ENCODE measurements at regions not wholly inside any gene's neighbourhood (a gene's known extent, or its start where the extent isn't known, plus 50 kb on each side); places are given as distances from the start of the nearest gene placed in this dataset.

DNA sequence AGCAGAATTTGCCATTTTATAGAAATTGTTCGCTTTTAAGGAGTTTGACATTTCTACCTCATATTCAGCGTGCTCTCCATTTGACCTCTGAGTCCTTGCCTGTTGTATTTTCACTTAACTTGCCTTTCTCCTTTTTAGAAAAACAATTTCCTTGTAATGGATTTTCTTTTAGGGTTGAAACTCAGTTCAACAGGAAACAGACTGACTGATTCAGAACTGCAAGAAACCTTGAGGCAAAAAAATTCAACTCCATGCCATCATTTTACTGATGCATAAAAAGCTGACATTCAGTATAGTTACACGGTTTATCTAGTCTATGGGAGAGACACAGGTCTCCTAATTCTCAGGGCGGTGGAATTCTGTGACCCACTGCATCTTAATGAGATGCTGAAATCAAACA lies 59.8 kb downstream of the MRPS30 start:
- DNase-seq (ENCODE audit: low spot score): no peak

DNA sequence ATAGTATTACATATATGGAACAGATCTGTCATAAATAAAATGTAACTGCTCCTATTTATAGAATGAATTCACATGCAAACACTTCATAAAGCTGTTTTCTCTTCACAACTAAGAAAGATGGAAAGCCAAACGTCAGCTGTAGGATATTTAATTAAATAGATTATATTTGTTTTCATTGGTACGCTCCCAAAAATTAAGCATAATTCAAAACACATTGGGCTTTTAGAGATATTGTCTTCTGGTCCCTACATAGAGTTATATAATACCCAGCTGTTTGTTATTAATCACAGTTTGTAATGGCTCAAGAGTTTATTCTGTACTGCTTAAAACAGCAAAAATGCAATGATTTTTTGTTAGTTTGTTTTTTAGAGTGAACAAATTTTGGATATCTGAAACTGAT lies 61.2 kb downstream of the MRPS30 start:
- no peak for DNase-seq (ENCODE audit: low spot score)

DNA sequence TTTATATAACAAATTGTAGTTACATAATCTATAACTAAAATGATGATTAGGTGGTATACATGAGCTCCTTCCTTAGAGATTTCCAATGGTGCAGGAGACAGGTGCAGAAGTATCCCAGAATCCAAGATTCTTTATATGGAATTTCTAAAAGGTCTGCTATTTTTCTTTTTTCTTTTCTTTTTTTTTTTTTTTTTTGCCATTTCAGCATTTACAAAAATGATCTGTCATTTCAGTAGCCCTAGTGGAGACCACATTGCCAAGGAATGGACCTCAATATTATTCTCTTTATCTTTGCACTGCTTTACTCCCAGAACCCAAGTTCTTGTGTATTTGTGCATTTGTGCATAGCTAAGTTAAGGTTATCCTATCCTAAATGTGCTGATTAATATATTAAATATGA lies 61.7 kb downstream of the MRPS30 start:
- no peak for DNase-seq (ENCODE audit: low spot score)

DNA sequence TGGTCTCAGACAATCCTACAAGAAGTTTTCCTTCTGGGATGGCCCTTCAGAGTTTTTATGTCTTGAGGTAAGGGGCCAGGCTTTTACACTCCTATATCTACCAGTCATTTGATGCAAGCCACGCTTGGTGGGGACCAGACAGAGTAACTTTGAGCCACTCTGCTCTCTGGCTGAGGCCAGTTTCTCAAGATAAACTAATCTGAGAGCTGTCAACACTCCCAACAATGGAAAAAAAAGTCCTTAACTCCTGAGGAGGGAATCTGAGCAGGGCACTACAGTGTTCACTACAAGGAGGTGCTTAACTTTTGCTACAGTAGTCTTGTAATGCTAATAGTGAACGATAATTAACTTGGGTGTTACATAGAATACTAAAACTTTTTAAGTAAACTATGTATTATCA lies 62.7 kb downstream of the MRPS30 start:
- no peak for DNase-seq (ENCODE audit: low spot score)

DNA sequence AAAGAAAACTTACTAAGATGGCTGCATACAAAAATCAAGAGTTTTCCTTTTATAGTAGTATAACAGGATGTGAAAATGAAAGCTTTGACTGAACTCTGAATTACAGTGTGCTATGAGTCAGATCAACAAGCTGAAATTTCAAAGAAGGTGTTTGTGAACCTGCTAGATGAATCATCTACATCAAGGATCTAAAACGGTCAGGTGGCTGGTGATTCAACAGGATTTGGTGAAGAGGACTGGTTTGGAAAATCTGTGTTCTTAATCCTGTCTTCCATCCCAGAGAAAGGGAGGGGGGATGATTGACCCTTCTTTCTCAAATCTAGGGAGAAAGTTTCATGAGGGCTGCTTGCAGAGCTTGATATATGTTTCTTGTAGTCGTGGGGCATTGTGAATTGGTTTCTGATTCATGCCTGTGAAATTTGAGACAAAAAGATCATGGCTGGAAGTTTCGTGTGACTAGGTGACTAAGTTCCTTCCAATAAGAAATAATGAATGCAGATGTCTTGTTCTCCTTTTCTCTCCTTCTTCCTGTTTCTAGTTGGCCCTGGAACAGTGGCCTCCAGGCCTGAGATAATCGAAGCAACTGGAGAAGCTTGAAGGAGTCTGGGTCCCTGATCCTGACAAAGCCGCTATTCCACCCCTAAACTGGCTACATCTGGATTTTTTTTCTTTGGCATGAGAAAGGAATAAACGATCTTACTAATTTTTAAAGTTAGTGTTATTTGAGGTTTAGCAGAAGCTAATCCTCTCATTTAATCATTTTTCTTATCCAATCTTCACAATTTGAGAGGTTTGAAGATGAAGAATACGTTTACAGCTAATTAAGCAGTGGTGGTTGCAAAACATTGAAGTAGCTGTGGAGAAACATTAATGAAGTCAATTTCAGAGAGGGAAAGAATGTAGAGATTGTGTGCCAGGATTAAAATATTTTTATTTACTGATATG lies 67.2 kb downstream of the MRPS30 start:
- no peak for DNase-seq (ENCODE audit: low spot score)

DNA sequence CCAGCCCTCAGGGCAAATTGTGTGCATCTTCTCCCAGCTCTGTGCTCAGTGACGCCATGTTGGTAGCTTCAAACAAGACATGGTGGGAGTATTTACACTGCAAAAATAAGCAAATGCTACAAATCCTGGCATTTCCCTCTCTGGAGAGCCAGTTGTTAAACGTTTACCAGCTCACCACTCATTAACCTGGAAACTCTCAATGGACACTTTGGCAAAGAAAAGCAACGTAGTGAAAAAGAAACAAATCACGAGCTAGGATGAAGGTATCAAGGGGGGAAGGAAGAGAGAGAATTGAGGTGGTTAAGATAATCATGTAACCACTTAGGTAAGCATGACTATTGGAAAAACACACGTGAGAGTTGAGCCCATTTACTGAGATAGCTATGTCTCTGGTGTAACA lies 72.5 kb downstream of the MRPS30 start:
- DNase-seq (ENCODE audit: low spot score): no peak

DNA sequence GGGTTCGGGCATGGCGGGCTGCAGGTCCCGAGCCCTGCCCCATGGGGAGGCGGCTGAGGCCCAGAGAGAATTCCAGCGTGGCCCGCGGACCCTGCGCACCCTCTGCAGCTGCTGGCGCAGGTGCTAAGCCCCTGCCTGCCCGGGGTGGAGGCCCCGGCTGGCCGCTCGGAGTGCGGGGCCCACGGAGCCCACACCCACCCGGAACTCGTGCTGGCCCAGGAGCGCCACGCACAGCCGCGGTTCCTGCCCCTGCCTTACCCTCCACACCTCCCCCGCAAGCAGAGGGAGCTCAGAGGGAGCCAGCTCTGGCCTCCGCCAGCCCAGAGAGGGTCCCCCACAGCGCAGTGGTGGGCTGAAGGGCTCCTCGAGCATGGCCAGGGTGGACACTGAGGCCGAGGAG lies 75.3 kb downstream of the MRPS30 start:
- DNase-seq (ENCODE audit: low spot score): no peak

DNA sequence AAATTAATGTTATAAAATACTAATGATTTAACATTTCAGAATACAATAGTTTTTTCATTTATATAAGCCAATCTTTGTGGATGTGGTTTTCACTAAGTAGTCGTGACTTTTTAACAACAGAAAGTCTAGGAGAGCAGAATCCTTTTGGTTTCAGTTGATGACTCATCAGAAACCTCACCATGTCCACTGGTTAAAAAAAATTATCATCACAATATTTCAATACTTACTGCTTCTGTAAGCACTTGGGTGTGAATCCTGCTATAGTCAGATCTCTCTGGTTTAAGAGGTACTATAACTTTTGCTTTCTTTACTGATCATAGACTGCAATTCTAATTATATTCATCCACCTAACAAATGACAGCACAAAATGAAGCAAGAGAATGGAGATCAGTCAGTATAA lies 77.2 kb downstream of the MRPS30 start:
- DNase-seq (ENCODE audit: low spot score): no peak

DNA sequence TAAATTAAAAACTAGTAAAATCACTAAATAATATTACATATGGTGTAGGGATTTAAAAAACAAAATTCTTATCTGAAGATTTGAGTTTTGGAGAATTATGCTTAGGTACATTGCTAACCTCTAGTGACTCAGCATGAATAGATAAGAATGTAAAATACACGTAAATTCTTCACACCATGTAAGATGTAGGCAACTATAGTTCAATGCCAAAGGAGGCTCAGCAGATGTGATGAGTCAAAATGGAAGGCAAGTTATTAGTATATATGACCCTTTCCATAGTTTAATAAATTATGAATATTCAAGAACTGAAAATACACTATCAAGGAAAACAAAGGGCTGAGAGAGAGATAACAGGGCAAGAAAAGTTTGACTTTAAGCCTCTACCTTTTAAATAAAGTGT lies 79.0 kb downstream of the MRPS30 start:
- DNase-seq (ENCODE audit: low spot score): no peak

DNA sequence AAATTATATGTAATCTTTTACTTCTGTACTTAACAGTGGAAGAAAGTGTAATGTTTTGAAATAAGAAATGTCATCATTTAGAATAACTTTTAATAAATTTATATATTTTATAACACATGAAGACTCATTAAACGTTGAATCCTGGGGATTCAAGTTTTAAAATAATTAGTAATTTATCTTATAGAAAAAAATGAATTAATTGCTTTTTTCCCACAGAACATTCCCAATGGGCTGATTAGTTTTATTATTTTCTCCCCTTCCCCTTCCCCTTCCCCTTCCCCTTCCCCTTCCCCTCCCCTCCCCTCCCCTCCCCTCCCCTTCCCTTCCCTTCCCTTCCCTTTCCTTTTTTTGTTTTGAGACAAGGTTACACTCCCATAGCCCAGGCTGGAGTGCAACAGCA lies 79.7 kb downstream of the MRPS30 start:
- DNase-seq (ENCODE audit: low spot score): no peak

DNA sequence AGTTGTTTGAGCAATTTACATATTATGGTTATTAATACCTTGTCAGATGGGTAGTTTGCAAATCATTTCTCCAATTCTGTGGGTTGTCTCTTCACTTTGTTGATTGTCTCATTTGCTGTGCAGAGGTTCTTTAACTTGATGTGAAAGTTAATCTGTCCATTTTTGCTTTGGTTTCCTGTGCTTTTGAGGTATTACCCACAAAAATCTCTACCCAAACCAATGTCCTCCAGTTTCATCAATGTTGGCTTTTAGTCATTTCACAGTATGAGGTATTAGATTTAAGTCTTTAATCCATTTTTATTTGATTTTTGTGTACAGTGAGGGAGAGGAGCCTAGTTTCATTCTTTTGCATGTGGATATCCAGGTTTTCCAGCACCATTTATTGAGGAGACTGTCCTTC lies 82.4 kb downstream of the MRPS30 start:
- DNase-seq (ENCODE audit: low spot score): no peak

DNA sequence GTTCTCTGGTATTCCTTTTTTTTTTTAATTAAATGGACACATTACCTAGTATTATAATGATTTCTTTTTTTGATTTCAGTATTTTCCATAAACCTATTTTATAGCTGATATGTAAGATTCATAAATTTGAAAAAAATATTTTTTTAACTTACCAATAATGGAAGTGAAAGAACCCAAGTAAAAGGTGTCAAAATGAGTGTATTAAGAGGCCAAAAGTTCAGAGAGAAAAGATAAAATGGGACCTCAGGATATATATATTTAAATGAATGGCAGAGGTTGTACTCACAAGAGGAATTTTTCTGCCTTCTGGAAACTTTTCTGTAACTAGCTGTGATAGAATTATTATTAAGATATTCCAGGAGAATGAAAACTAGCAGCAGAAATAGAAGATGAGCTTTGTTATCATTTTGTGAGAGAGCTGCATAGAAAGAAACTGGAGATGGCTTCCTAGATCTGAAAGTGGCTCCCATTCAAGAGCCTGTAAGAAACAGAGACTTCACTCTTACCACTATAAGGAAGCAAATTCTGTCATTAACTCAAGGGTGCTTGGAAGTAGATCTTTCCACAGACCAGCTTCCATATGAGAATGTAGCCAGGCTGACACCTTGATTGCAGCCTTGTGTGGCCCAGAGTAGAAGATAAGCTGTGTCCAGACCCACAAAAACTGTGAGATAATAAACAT lies 91.7 kb downstream of the MRPS30 start:
- DNase-seq (ENCODE audit: low spot score): no peak

DNA sequence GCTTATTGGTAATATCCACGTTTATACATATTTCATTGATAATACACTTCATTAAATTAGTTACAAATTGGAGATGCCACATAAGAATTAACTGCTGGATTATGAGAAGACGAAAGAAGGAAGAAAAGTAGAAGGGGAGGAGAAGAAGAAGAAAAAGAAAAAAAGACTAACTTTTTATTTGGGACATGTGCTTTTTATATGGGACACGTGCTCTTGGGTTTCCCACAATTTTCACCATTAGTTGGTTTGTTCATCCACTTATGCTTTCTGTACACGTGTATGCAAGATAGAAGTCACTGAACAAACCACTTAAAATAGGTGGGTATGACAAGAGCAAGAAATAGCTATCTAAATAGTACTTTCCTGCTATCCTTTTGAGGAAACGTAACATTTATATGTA lies 98.6 kb downstream of the MRPS30 start:
- no peak for DNase-seq (ENCODE audit: low spot score)

DNA sequence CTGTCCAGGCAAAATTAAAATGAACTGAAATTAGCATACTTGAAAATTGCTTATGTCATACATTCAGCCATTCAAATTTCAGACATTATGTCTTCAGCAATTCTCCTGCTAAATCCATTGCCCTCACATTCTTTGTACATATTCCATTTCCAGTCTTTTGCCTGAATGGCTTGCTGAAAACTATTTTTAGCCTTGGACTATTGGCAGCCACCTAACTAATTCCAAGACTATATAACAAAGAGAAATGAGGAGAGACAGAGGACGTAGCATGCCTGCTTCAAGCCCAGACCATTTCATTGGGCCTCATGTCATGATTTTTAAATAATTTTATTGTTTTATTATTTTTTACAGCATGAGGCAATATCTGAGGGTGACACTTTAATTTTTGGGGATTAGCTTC lies 100.3 kb downstream of the MRPS30 start:
- DNase-seq (ENCODE audit: low spot score): no peak

DNA sequence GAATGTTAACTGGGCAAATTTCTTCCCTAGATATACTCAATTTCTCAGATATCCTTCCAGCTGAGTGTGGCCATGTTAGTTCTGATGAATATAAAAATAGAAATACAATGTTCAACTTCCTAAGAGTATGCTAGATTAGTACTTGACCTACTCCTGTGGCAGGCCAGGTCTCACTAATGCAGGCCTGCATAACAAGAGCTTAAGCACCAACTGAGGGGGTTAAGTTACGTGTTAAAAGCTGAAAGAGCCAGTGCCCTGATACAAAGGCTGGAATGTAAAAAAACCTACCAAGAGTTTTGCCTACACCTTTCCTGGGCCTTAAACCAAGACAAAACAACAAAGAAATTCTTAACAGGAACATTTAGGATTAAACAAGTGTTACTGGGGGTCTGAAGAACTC lies 102.8 kb downstream of the MRPS30 start:
- no peak for DNase-seq (ENCODE audit: low spot score)

DNA sequence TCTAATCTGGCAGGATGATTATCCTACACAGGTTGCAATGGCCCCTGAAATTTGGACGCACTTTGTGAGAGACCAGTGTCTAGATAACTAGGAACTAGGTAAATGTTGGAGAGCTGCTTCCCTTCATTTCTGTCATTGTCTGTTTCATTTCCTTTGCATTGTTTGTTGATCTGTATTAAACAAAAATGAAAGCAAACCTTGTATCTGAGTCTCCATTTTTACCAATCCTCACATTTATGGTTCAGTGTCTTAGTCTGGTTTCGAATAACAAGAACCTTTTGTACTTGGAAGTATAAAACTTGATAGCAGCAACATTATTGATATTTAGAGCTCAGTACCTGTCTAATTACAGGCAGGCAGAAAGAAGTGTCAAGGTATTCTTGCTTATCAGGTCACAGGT lies 105.5 kb downstream of the MRPS30 start:
- no peak for DNase-seq (ENCODE audit: low spot score)

DNA sequence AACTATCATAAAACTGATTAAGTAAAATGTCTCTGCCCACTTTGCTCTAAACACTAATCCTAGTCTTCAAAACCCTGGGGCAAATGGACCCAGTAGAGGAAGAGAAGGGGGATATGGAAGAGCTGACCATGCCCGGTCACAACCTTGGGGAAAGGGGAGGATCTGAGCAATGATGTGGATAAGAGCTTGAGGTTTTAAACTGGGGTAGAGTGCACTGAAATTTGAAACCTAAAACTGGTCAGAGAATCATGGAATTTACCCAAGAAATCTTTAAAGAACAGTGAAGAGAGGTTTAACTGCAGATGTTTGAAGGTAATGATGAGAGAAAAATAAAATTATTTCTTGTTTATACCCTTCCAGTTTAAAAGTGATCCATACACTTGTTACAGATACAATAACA lies 110.8 kb downstream of the MRPS30 start:
- DNase-seq (ENCODE audit: low spot score): no peak

DNA sequence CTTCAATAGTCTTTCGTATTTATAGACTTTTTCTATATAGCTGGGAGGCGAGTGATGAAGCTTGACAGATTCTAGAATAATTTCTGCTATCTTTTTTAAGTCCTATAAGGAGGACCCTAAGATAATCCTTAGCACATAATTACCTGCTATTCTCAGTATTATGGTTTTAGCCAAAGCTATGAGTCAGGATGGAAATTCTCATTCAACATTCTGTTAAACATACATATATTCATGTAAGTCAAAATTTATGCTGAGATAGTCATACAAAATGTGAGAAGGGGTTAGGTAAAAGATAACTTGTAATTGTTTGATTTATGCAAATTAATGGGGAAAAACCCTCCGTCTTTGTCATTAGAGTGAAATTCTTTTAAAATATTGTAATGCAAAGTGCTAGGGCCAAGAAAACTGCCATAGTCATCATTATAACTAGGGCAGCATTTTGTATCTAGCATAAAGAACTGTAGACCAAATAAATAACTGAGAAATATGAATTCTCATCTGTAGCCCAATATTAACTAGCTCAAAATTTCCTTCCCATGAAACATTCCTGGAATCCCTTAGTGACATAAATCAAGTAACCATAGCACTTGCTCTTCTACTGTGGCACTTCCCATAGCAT lies 118.5 kb downstream of the MRPS30 start:
- DNase-seq (ENCODE audit: low spot score): no peak

DNA sequence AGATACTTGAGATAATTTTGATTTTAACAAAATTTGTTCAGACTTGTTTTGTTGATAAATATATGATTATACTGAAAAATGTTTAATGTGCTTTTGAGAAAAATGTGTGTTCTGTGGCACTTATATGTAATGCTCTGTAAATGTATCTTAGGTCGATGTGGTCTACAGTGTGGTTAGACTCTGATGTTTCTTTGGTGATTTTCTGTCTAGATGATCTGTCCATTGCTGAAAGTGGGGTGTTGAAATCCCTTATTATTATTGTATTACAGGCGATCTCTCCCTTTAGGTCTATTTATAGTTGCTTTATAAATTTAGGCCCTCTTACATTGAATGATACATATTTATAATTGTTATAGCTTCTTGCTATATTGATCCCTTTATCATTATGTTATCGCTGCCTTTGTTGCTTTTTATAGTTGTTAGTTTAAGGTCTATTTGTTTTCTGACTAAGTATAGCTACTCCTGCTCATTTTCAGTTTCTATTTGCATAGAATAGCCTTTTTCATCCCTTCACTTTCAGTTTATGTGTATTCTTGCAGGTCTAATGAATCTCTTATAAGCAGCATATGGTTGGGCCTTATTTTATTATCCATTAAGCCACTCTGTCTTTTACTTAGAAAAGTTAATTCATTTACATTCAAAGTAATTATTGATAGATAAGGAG lies 124.3 kb downstream of the MRPS30 start:
- no peak for DNase-seq (ENCODE audit: low spot score)

DNA sequence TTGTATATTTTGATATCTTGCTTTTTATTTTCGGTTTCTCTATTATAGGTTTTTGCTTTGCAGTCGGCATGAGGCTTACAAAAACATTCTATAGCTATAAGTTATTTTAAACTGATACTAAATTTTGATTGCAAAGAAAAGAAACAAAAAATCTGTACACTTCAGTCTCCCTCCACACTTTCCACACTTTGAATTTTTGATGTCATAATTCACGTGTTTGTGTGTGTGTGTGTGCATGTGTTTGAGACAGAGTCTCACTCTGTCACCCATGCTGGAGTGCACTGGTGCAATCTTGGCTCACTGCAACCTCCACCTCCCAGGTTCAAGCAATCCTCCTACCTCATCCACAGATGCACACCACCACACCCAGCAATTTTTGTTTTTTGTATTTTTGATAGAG lies 124.9 kb downstream of the MRPS30 start:
- no peak for DNase-seq (ENCODE audit: low spot score)

DNA sequence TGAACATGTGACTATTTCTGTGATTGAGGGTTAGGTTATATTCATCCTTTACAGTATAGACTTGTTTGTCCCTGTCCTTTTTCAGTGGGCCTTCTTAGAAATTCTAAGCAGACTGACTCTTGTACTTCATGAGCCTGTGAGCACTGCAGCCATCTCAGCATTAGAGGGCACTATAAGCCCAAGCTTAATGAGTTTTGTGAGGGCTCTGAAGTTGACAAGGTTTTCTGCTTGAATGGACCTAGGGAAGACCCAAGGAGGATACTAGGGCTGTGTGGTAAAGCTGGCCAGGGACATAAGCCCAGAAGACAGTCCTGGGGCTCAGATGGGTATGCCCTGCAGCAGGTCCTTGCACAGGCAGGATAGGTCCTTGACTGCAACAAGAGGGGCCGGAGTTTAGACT lies 126.5 kb downstream of the MRPS30 start:
- no peak for DNase-seq (ENCODE audit: low spot score)

DNA sequence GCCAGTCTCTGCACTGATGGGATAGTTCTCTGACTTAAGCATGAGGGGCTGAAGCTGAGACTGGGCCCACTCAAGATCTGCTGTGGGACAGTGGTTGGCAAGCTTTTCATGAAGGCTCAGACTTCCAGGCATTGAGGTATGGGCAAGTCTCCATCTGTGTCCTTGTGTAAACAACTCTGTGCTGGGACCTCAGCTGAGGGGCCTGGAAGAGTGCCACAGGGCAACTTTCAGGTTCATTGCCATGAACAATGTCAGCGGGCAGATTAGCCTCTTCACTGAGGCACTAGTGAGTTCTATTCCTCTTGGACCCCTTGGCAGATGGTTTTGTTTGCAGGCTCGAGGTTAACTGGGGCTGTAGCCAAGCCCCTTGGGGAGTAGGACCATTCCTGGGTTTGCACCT lies 127.1 kb downstream of the MRPS30 start:
- peak; percentile 4 for DNase-seq (ENCODE audit: low spot score)
